ENCODE measurements at regions not wholly inside any gene's neighbourhood (a gene's known extent, or its start where the extent isn't known, plus 50 kb on each side); places are given as distances from the start of the nearest gene placed in this dataset.

- TF ChIP-seq, protein P1, sequence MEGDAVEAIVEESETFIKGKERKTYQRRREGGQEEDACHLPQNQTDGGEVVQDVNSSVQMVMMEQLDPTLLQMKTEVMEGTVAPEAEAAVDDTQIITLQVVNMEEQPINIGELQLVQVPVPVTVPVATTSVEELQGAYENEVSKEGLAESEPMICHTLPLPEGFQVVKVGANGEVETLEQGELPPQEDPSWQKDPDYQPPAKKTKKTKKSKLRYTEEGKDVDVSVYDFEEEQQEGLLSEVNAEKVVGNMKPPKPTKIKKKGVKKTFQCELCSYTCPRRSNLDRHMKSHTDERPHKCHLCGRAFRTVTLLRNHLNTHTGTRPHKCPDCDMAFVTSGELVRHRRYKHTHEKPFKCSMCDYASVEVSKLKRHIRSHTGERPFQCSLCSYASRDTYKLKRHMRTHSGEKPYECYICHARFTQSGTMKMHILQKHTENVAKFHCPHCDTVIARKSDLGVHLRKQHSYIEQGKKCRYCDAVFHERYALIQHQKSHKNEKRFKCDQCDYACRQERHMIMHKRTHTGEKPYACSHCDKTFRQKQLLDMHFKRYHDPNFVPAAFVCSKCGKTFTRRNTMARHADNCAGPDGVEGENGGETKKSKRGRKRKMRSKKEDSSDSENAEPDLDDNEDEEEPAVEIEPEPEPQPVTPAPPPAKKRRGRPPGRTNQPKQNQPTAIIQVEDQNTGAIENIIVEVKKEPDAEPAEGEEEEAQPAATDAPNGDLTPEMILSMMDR (IDR thresholded peaks at IDR 0.05), result no peak
- TF ChIP-seq POLR2AphosphoS5 (IDR thresholded peaks at IDR 0.05; ENCODE audit: low read depth, low read length), result no peak
- TF ChIP-seq, protein P2, sequence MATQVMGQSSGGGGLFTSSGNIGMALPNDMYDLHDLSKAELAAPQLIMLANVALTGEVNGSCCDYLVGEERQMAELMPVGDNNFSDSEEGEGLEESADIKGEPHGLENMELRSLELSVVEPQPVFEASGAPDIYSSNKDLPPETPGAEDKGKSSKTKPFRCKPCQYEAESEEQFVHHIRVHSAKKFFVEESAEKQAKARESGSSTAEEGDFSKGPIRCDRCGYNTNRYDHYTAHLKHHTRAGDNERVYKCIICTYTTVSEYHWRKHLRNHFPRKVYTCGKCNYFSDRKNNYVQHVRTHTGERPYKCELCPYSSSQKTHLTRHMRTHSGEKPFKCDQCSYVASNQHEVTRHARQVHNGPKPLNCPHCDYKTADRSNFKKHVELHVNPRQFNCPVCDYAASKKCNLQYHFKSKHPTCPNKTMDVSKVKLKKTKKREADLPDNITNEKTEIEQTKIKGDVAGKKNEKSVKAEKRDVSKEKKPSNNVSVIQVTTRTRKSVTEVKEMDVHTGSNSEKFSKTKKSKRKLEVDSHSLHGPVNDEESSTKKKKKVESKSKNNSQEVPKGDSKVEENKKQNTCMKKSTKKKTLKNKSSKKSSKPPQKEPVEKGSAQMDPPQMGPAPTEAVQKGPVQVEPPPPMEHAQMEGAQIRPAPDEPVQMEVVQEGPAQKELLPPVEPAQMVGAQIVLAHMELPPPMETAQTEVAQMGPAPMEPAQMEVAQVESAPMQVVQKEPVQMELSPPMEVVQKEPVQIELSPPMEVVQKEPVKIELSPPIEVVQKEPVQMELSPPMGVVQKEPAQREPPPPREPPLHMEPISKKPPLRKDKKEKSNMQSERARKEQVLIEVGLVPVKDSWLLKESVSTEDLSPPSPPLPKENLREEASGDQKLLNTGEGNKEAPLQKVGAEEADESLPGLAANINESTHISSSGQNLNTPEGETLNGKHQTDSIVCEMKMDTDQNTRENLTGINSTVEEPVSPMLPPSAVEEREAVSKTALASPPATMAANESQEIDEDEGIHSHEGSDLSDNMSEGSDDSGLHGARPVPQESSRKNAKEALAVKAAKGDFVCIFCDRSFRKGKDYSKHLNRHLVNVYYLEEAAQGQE (IDR thresholded peaks at IDR 0.05; ENCODE audit: insufficient read depth in 1 of 2, low read depth in 2 of 2, low read length in 1 of 2), result no peak
Observed at GRCh38 chr10:91711885-91712680, 79.2 kb upstream of the PPP1R3C start.

Data from Panc1 (cell line).